Right lobe of liver (tissue), 4 donors: ENCODE measurements at regions not wholly inside any gene's neighbourhood (a gene's known extent, or its start where the extent isn't known, plus 50 kb on each side); places are given as distances from the start of the nearest gene placed in this dataset.

Source experiments
- POLR2A ChIP-seq: fragments of 450-650 bp; IDR thresholded peaks from one replicate; pipeline ENCODE4 v1.6.1; 2017; ENCODE audit warnings: antibody characterized with exemption, mild to moderate bottlenecking
- TF ChIP-seq, protein P1 (sequence below), 4 donors: fragments of 200-600 bp in 3 of 4; fragments of 450-650 bp in 1 of 4; IDR thresholded peaks; one replicate each; pipeline versions ENCODE4 v1.5.1 to v1.8.0; 2016 to 2022; ENCODE audit warnings: antibody characterized with exemption in 4 of 4, mild to moderate bottlenecking in 2 of 4
- donor health status: DM: no; HTN: no; CAD: no.
- donor health status: DM: no; HTN: no; CAD: no.
- donor health status: DM: no; HTN: yes; CAD: no.

GRCh38 chr2:188684795-188685194, 289.4 kb upstream of the COL3A1 start:
- no peak for TF ChIP-seq POLR2A
- TF ChIP-seq, protein P1, sequence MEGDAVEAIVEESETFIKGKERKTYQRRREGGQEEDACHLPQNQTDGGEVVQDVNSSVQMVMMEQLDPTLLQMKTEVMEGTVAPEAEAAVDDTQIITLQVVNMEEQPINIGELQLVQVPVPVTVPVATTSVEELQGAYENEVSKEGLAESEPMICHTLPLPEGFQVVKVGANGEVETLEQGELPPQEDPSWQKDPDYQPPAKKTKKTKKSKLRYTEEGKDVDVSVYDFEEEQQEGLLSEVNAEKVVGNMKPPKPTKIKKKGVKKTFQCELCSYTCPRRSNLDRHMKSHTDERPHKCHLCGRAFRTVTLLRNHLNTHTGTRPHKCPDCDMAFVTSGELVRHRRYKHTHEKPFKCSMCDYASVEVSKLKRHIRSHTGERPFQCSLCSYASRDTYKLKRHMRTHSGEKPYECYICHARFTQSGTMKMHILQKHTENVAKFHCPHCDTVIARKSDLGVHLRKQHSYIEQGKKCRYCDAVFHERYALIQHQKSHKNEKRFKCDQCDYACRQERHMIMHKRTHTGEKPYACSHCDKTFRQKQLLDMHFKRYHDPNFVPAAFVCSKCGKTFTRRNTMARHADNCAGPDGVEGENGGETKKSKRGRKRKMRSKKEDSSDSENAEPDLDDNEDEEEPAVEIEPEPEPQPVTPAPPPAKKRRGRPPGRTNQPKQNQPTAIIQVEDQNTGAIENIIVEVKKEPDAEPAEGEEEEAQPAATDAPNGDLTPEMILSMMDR (IDR thresholded peaks at IDR 0.05), result no peak
